ENCODE measurements at regions not wholly inside any gene's neighbourhood (a gene's known extent, or its start where the extent isn't known, plus 50 kb on each side); places are given as distances from the start of the nearest gene placed in this dataset.

- Histone ChIP-seq H3K79me2 (ENCODE audit: control insufficient read depth, insufficient read depth, low read length) (no peaks in the 10 kb centered on the region), H3K4me2 (ENCODE audit: insufficient read depth, low read length) (no peak overlapping the region), H3K9me1 (ENCODE audit: control insufficient read depth, insufficient read depth, low read length) (no peaks in the 10 kb centered on the region), H3K36me3 (ENCODE audit: control insufficient read depth, insufficient read depth, low read length) (no peaks in the 10 kb centered on the region), H2AFZ (ENCODE audit: low read depth, low read length) (no peak overlapping the region), H3K9ac (ENCODE audit: insufficient read depth in 1 of 2, low read depth in 2 of 2, low read length in 2 of 2) (no peak overlapping the region), H3K9me3 (replicated peaks; ENCODE audit: control insufficient read depth, insufficient read depth, low read depth, low read length) (no peaks in the 10 kb centered on the region), H3K27ac (ENCODE audit: extremely low read depth, low read depth, low read length) (no peak overlapping the region), H4K20me1 (replicated peaks; ENCODE audit: control insufficient read depth, insufficient read depth, low read length) (no peaks in the 10 kb centered on the region), H3K4me3 (no peak overlapping the region), H3K27me3 (ENCODE audit: control insufficient read depth in 2 of 2, insufficient read depth in 2 of 2, low read length in 2 of 2) (no peaks in the 10 kb centered on the region), H3K4me1 (replicated peaks in 1 of 2; ENCODE audit: control insufficient read depth in 2 of 2, insufficient read depth in 2 of 2, low read length in 2 of 2) (no peaks in the 10 kb centered on the region)
- 0% methylated on average over 4 of the region's 4 CpGs for WGBS (ENCODE audit: insufficient coverage, low coverage, missing lambda C conversion rate)
- no peak for TF ChIP-seq PCBP2 (IDR thresholded peaks at IDR 0.05; ENCODE audit: low read depth, low read length, poor library complexity, severe bottlenecking)
- TF ChIP-seq E2F5 (CRISPR knock-in tag; IDR thresholded peaks at IDR 0.05): no peak
- no peak for TF ChIP-seq MBD2 (IDR thresholded peaks at IDR 0.05; ENCODE audit: borderline replicate concordance, low read depth)
- no peak for TF ChIP-seq ZNF586 (CRISPR knock-in tag; conservative IDR thresholded peaks at IDR 0.05)
- no peak for TF ChIP-seq NFRKB (IDR thresholded peaks at IDR 0.05; ENCODE audit: low read depth)
- TF ChIP-seq TFAM (CRISPR knock-in tag; conservative IDR thresholded peaks at IDR 0.05): no peak
- no peak for TF ChIP-seq ZNF695 (CRISPR knock-in tag; IDR thresholded peaks at IDR 0.05)
- no peak for TF ChIP-seq CLOCK (CRISPR knock-in tag; IDR thresholded peaks at IDR 0.05; ENCODE audit: borderline replicate concordance)
- no peak for TF ChIP-seq NBN (IDR thresholded peaks at IDR 0.05; ENCODE audit: low read depth)
- no peak for TF ChIP-seq RBM14 (IDR thresholded peaks at IDR 0.05; ENCODE audit: borderline replicate concordance, insufficient read depth, low read depth, low read length)
- TF ChIP-seq ZNF444 (CRISPR knock-in tag; IDR thresholded peaks at IDR 0.05): no peak
- ChIA-PET CTCF (ENCODE audit: low intra/inter-chr PET ratio) (no interaction called here), POLR2A (no interaction called here)
- DNase-seq (ENCODE audit: extremely low read depth in 1 of 4, low spot score in 3 of 4) (no peak), ATAC-seq (no peak), FAIRE-seq (no peak)
- intact Hi-C loops (cut with micrococcal nuclease): no loop called here
- no TSS peak for BruUV-seq (replicated peaks)
- in situ Hi-C loops (cut with MboI): no loop called here
Measured at GRCh38 chrX:122218666-122219065, 965.4 kb upstream of the GRIA3 start.

All from K562 (cell line).